NCI-H1417 (cell line): ENCODE measurements at regions not wholly inside any gene's neighbourhood (a gene's known extent, or its start where the extent isn't known, plus 50 kb on each side); places are given as distances from the start of the nearest gene placed in this dataset.

ENCODE experiments used
- DNase-seq, 3 experiments: peaks; one replicate each; lab custom pipeline; 2025; lab: John Stamatoyannopoulos, UW

DNA sequence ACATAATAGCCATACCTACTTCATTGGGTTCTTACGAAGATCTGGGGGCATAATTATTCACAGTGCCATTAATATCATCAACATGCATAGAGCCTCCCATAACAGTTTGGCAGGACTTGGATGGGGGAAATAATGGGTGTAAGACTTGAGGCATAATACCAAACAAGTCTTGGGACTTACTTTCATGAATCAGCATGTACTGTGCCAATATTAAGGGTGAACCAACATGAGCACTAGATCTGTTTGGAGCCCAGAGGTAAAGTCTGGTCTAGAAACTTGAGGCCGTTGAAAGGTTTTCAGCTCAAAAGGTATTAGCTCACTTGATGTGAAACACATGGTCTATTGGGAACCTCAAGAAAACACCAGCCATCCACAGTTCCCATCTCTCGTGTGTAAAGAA is 56.7 kb upstream of the ZC3H11B start:
- no peak for DNase-seq

DNA sequence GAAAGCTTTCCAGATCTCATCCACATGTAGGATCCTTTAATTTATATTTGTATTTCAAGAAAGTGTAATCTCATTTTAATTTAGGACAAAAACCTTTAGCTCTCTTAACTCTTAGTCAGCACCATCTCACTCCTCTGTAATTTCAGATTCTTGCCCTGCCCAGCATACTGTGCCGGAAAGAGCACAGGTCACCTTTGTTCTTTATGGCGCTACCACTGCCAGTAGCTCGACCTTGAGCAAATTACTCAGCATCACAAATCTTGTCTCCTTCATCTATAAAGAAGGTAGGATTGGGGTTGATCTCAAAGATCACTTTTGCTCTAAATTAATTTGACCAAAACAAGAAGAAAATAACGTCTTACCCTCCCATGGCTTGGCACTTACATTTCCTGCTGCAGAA is 56.1 kb upstream of the ZC3H11B start:
- DNase-seq = no peak

DNA sequence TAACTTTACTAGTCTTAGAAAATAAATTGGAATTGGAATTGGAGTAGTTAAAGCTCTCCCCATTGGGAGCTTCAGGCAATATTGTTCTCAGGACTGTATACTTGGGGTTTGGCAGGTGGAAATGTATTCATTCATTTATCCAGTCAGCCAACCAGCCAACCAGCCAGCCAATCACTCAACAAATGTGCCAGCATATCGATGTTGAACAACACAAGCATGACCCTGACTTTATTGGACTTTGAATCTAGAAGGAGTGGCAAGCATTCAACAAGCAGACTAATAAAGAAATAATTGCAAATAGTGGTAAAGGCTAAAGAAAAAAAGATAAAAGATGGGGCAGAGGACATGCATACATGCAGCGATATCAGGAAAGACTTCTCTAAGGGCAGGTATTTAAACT is 55.5 kb upstream of the ZC3H11B start:
- no peak for DNase-seq

DNA sequence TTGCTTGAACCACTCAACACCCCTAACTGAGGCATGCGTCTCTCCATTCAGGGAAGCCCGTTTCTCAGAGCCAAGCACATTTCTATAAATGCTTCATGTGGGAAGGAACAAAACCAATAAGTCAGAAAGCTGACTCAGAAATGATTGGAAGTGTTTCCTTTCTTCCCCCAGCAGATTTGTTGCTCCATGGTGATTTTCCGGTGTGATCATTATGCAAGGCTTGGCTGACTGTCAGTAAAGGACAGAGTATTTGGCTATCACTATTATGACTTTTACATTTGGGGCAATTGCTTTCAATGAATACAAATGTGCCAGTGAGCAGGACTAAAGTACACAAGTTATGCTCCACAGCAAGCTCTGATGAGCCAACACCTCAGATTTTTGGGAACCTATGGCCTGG is 53.3 kb upstream of the ZC3H11B start:
- DNase-seq = no peak

DNA sequence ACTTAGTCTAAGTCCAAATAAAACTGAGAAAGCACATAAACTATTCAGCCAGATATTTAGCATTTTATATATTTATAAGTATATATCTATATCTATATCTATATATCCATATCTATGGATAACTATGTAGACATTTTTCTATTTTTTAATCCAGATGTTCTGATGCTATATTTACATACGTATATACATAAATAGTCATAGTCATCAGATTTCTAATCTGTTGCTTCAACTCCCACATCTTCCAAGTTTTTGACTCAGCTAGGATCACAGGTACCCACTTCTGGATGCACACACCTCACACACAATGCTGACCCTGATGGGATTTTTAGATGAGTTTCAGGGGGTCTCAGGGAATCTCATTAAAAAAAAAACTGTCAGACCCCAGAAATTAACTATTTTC is 52.2 kb upstream of the ZC3H11B start:
- no peak for DNase-seq

DNA sequence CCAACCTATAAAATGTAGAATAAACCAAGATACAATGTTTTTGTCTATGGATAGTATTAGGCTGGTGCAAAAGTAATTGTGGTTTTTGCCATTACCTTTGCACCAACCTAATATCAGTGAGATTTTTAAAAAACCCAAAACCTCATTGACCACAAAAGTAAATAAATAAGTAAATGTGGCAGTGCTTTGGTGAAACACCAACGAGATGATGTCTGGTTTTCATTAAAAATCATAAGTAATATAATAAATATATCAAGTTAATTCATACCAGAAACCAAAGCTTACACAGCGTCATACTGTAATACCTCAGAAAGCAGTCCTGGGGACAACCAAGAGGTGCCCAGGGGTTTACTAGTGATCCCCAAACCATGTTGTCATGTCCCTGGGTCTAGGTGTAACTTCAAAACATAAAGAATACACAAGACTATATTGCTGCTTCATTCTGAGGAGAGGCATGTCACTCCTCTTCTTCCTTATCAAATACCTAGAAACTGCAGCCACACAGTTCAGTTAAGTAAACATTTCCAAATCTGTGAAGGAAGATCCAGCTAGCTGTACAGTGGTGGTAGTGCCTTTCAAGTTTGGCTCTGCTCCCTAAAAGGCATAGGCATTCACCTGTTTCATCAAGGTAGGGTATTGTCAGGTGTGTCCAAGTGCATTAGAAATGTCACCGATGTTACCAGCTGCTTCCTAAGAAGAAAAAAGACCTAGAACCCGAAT is 51.6 kb upstream of the ZC3H11B start:
- no peak for DNase-seq
